Stimulated activated naive CD8-positive, alpha-beta T cell treated with anti-CD3 and anti-CD28 coated beads, Interleukin-15, Interleukin-2, amounts not matched to agents 100 ng/mL and 50 ng/mL, for 24 hours (primary cell): ENCODE measurements at regions not wholly inside any gene's neighbourhood (a gene's known extent, or its start where the extent isn't known, plus 50 kb on each side); places are given as distances from the start of the nearest gene placed in this dataset.

Source experiments
- H3K27ac Mint-ChIP-seq: one replicate; pipeline ENCODE4 v1.8.0; 2021; ENCODE audit warnings: mild to moderate bottlenecking, mixed read lengths
- H3K27me3 Mint-ChIP-seq: one replicate; pipeline ENCODE4 v1.8.0; 2021; ENCODE audit warnings: mixed read lengths
- H3K36me3 Mint-ChIP-seq: one replicate; pipeline ENCODE4 v1.8.0; 2021; ENCODE audit warnings: low read depth, mixed read lengths
- H3K4me1 Mint-ChIP-seq: one replicate; pipeline ENCODE4 v1.8.0; 2021; ENCODE audit warnings: low read depth, mixed read lengths
- H3K4me3 Mint-ChIP-seq: one replicate; pipeline ENCODE4 v1.8.0; 2021; ENCODE audit warnings: mild to moderate bottlenecking, mixed read lengths
- H3K9me3 Mint-ChIP-seq: one replicate; pipeline ENCODE4 v1.8.0; 2021; ENCODE audit warnings: mixed read lengths

DNA sequence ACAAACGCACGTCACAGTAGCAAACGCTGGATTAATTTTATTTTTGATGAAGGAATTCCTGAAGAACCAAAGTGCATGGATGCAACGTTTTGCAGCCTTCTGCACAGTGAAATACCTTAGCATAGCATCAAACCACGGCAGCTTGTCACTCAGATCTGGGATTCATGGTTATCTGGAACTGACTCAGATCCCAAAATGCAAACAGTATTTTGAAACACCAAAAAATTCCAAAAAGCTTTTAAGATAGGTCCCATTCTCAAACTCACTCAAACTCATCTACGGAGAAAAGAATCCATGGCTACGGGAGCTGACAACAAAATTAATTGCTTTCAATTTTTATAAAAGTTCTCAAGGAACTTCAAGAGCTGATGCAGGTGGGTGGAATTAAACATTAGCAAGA is 116.2 kb upstream of the SALL4 start:
- no peak overlapping the region for H3K27ac Mint-ChIP-seq
- no peak overlapping the region for H3K4me3 Mint-ChIP-seq
- no peaks in the 10 kb centered on the region for H3K9me3 Mint-ChIP-seq
- no peaks in the 10 kb centered on the region for H3K27me3 Mint-ChIP-seq
- H3K4me1 Mint-ChIP-seq, result no peaks in the 10 kb centered on the region
- no peaks in the 10 kb centered on the region for H3K36me3 Mint-ChIP-seq

DNA sequence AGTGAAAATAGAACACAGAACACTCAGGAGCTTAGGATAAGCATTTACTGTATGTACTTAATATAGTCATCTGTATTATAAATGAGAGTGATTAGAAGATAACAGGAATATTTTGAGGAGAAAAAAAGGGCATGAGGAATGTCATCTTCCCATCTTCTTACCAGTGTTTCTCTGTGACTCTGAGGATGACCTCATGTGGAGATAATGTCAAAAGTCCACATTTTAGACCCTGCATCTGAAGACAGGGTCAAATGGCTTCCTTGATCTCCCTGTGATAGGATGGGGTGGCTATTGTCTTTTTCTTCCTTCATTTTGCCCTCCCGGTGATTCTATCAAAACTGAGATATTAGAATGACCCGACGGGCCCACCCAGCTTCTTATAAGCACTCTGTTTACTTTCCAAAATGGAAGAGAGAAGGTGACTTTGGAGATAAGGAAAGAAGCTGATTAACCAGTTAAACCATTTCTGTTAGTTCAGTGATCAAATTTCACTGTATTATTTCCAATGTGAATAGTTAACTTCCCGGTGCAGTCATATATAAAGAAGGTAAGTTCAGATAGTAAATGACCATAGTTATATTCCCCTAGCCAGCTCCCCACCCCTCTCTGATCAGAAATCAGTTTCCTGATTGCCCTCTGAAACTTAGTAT is 115.7 kb upstream of the SALL4 start:
- H3K36me3 Mint-ChIP-seq, result no peaks in the 10 kb centered on the region
- no peaks in the 10 kb centered on the region for H3K4me1 Mint-ChIP-seq
- no peaks in the 10 kb centered on the region for H3K27me3 Mint-ChIP-seq
- H3K27ac Mint-ChIP-seq, result no peak overlapping the region
- no peaks in the 10 kb centered on the region for H3K9me3 Mint-ChIP-seq
- no peak overlapping the region for H3K4me3 Mint-ChIP-seq

DNA sequence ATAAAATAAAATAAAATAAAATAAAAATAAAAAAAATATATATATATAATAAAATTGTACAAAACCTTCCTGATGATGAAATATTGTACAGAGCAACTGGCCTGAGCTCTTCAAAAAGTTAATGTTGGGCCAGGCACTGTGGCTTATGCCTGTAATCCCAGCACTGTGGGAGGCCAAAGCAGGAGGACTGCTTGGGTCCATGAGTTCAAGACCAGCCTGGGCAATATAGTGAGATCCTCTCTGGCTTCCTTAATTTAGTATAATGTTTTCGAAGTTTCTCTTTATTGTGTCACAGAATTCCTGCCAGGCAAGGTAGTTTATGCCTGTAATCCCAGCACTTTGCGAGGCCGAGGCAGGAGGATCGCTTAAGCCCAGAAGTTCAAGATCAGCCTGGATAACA is 113.9 kb upstream of the SALL4 start:
- Mint-ChIP-seq H3K27ac (no peak overlapping the region), H3K9me3 (no peaks in the 10 kb centered on the region), H3K27me3 (peaks cover 6% of the 10 kb centered on the region), H3K4me1 (no peaks in the 10 kb centered on the region), H3K36me3 (no peaks in the 10 kb centered on the region), H3K4me3 (no peak overlapping the region)

DNA sequence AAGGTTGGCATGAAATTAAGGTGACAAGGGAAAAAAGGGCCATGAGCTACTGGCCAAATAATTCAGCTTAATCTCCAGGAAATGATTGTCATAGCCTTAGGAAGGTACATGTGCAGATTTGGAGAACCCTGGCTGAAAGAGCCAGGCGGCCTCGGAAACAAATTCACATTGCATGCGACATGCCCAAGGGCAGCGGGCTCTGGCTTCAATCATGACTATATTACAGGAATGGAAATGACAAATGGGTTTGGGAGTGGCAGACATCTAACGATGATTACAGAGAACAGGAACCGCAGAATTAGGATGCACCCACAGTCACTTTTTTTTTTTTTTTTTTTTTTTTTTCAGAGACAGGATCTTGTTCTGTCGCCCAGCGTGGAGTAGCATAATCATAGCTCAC is 112.4 kb upstream of the SALL4 start:
- Mint-ChIP-seq H3K9me3 (no peaks in the 10 kb centered on the region), H3K36me3 (no peaks in the 10 kb centered on the region), H3K4me1 (no peaks in the 10 kb centered on the region), H3K4me3 (no peak overlapping the region), H3K27me3 (peaks cover 6% of the 10 kb centered on the region), H3K27ac (no peak overlapping the region)

DNA sequence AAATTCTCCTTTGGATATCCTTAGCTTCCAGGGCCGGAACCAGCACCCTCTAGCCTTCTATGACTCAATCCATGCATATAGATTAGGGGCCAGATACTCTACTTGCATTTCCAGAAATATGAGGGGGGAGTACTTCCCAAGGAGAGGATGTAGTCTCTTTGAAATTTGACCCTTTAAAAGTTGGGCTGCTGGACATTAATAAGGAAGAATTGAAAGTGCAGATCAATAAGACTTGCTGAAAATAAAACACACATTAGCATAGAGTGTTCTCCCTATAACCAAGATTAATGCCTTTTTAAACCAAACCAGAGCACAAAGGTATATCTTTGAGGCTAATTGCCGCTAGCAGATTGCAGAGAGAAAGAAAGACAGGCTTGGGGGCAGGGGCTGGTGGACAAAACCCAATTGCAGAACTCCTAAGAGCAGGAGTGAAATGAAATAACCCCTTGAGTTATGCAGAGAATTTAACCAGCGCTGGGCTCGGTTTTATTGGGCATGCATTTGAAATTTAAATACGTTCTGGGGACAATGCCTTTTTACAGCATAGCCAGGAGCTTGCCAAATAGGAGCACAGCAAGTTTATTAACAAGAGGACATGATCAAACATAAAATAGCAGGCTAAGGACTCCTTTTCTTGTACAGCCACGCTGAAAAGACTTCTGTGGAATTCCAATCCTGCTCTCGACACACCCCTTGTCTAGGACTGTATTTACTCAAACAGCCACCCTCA is 108.2 kb upstream of the SALL4 start:
- H3K4me1 Mint-ChIP-seq, result no peaks in the 10 kb centered on the region
- H3K9me3 Mint-ChIP-seq, result no peaks in the 10 kb centered on the region
- H3K4me3 Mint-ChIP-seq, result no peak overlapping the region
- peaks cover 16% of the 10 kb centered on the region for H3K27me3 Mint-ChIP-seq
- H3K27ac Mint-ChIP-seq, result no peak overlapping the region
- no peaks in the 10 kb centered on the region for H3K36me3 Mint-ChIP-seq

DNA sequence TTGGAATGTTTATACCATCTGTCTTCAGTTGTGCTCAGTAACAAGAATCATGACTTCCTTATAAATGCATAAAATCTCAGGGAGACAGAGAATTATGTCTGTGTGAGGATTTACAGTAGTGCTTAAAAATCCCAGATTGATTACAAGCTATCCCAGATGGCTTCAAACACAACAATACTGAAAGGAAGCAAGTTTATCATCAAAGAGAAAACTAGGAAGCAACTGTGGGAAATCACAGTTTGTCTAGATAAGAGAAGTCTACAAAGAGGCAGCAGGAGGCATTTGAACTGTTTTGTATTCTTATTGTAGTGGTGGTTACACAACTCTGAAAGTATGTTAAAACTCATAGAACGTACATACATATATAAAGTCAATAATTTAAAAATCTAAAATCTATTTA is 104.4 kb upstream of the SALL4 start:
- Mint-ChIP-seq H3K4me1 (no peaks in the 10 kb centered on the region), H3K27me3 (peaks cover 11% of the 10 kb centered on the region), H3K36me3 (no peaks in the 10 kb centered on the region), H3K27ac (no peak overlapping the region), H3K4me3 (no peak overlapping the region), H3K9me3 (no peaks in the 10 kb centered on the region)

DNA sequence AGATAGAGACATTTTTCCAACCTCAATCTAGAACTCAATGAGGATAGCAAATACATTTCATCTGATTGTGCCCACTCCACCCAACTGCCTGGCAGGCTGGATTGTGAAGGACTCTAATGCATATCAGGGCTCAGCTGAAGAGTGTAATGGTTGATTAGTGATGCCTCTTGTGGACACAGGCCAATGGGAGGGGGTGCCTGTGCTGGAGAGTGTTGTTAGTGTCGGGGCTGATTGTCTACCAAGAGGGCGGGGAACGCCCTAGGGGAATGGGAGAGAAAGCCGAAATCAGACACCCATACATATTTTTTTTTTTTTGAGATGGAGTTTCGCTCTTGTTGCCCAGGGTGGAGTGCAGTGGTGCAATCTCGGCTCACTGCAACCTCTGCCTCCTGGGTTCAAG is 103.7 kb upstream of the SALL4 start:
- H3K27ac Mint-ChIP-seq, result no peak overlapping the region
- peaks cover 11% of the 10 kb centered on the region for H3K27me3 Mint-ChIP-seq
- no peaks in the 10 kb centered on the region for H3K4me1 Mint-ChIP-seq
- no peaks in the 10 kb centered on the region for H3K36me3 Mint-ChIP-seq
- H3K9me3 Mint-ChIP-seq, result no peaks in the 10 kb centered on the region
- no peak overlapping the region for H3K4me3 Mint-ChIP-seq

DNA sequence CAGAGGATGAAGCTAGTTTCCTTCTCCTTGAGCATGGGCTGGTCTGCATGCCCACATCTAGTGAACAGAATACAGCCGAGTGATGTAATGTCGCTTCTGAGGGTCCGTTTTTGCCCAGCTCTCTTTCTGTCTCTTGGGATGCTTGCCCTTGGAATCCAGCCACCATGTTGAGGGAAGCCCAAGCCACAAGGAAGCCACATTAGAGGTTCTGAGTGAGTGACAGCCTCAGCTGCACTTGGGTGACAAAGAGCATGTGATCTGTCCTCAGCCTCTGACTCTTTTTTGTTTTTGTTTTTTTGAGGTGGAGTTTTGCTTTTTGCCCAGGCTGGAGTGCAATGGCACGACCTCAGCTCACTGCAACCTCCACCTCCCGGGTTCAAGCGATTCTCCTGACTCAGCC is 100.6 kb upstream of the SALL4 start:
- Mint-ChIP-seq H3K4me1 (no peaks in the 10 kb centered on the region), H3K36me3 (no peaks in the 10 kb centered on the region), H3K9me3 (no peaks in the 10 kb centered on the region), H3K27me3 (peaks cover 9% of the 10 kb centered on the region), H3K27ac (no peak overlapping the region), H3K4me3 (no peak overlapping the region)

DNA sequence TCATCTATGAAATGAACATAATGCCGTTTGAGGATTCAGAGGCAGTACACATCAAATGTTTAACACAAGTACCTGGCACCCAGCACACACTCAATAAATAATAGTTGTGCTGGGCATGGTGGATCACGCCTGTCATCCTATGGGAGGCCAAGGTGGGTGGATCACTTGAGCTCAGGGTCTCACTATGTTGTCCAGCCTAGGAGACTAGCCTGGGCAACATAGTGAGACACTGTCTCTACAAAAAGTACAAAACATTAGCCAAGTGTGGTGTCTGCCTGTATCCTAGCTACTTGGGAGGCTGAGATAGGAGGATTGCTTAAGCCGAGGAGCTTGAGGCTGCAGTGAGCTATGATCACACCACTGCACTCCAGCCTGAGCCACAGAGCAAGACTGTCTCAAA is 98.1 kb upstream of the SALL4 start:
- Mint-ChIP-seq H3K27me3 (peaks cover 6% of the 10 kb centered on the region), H3K36me3 (no peaks in the 10 kb centered on the region), H3K9me3 (no peaks in the 10 kb centered on the region), H3K27ac (no peak overlapping the region), H3K4me3 (no peak overlapping the region), H3K4me1 (no peaks in the 10 kb centered on the region)

DNA sequence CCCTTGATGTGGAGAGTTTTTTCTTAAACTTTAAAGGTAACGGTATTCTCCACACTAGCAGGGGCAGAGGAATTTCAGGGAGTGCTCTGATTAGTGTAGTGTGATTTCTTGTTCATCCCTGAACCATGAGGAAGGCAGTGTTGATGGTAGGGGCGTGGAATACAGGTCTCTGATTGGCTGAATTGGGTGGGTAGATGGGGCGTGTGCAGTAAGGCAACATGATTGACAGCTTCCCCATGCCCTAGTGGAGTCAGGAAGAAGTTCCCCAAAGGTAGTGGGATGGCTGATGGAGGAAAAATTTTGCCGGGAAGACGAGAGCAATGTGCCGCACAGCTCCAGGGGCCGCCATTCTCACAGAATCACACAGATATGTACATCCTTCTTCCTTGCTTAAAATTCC is 97.4 kb upstream of the SALL4 start:
- Mint-ChIP-seq H3K9me3 (no peaks in the 10 kb centered on the region), H3K27me3 (peaks cover 6% of the 10 kb centered on the region), H3K4me1 (no peaks in the 10 kb centered on the region), H3K36me3 (no peaks in the 10 kb centered on the region), H3K4me3 (no peak overlapping the region), H3K27ac (no peak overlapping the region)

DNA sequence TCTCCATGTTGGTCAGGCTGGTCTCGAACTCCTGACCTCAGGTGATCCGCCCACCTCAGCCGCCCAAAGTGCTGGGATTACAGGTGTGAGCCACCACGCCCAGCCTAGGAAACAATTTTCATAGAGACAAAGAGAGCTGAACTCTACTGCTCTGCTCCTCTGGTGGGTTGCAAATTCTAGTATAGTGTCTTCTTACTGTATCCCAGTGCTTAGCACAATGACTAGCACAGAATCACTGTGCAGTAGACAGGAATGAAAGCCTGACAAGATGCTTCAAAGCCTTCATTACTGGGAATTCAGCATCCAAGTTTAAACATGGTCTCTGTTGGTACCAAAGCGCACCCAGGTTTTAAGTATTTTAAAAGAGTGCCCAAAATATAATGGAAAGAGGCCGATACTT is 96.5 kb upstream of the SALL4 start:
- H3K4me1 Mint-ChIP-seq, result no peaks in the 10 kb centered on the region
- no peak overlapping the region for H3K4me3 Mint-ChIP-seq
- H3K27me3 Mint-ChIP-seq, result peaks cover 6% of the 10 kb centered on the region
- no peaks in the 10 kb centered on the region for H3K9me3 Mint-ChIP-seq
- no peaks in the 10 kb centered on the region for H3K36me3 Mint-ChIP-seq
- no peak overlapping the region for H3K27ac Mint-ChIP-seq

DNA sequence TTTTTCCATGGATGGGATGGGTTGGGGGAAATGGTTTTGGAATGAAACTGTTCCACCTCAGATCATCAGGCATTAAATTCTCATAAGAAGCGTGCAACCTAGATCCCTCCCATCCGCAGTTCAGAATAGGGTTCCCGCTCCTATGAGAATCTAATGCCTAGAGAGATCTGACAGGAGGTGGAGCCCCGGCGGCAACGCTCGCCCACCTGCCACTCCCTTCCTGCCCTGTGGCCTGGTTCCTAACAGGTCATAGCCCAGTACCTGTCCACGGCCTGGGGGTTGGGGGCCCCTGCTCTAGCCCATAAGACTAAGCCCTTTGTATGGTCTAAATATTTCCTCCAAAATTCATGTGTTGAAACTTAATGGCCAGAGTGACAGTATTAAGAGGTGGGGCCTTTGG is 92.3 kb upstream of the SALL4 start:
- H3K4me1 Mint-ChIP-seq, result no peaks in the 10 kb centered on the region
- no peaks in the 10 kb centered on the region for H3K9me3 Mint-ChIP-seq
- no peak overlapping the region for H3K4me3 Mint-ChIP-seq
- no peaks in the 10 kb centered on the region for H3K36me3 Mint-ChIP-seq
- H3K27ac Mint-ChIP-seq, result no peak overlapping the region
- H3K27me3 Mint-ChIP-seq, result peaks cover 8% of the 10 kb centered on the region

DNA sequence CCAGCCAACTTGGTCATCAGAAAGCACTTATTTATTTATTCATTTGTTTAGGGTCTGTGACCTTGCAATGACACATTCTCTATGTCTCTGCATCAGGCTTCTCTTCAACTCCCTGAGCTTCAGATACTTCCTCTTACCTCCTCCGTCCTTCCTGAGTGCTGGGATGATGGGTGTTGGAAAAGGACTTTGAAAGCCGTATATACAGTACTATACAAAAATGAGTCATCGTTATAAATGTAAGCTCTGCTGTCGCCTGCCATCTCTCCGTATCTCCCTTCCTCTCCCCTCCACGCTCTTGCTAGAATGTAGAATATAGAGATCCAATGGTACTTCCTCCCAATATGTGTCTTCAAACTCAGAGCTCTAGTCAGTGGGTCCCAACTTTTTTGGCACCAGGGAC is 91.9 kb upstream of the SALL4 start:
- no peaks in the 10 kb centered on the region for H3K36me3 Mint-ChIP-seq
- H3K9me3 Mint-ChIP-seq, result no peaks in the 10 kb centered on the region
- no peak overlapping the region for H3K27ac Mint-ChIP-seq
- H3K4me1 Mint-ChIP-seq, result no peaks in the 10 kb centered on the region
- peaks cover 11% of the 10 kb centered on the region for H3K27me3 Mint-ChIP-seq
- no peak overlapping the region for H3K4me3 Mint-ChIP-seq

DNA sequence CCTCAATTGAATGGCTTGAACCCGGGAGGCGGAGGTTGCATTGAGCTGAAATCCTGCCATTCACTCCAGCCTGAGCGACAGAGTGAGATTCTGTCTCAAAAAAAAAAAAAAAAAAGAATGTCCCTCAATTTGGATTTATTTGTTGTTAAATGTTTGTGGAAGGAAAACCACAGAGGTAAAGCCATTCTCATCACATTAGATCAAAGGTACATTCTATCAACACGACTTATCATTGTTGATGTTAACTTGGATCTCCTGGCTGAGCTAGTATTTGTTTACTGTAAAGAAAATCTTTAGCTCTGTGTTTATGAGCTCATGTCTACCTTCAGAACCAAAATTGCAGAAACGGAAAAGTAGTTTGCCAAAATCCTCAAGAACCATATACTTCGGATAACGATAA is 91.4 kb upstream of the SALL4 start:
- Mint-ChIP-seq H3K36me3 (no peaks in the 10 kb centered on the region), H3K4me1 (no peaks in the 10 kb centered on the region), H3K4me3 (no peak overlapping the region), H3K27ac (no peak overlapping the region), H3K27me3 (peaks cover 8% of the 10 kb centered on the region), H3K9me3 (no peaks in the 10 kb centered on the region)

DNA sequence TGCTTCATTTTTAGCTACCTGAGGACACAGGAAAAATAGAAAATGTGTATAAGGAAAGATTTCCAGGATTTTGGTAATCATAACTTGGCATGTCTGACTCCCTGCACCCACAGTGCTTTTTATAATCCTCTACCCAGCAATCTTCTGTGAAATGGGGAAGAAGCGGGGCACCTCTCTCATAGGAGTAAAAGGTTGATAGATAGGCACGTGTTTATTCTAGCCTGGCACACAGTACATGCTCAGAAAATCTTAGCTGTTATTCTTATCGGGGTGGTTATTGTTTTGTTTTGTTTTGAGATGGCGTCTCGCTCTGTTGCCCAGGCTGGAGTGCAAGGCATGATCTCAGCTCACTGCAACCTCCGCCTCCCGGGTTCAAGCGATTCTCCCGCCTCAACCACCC is 87.7 kb upstream of the SALL4 start:
- no peak overlapping the region for H3K4me3 Mint-ChIP-seq
- H3K4me1 Mint-ChIP-seq, result no peaks in the 10 kb centered on the region
- no peaks in the 10 kb centered on the region for H3K9me3 Mint-ChIP-seq
- H3K27me3 Mint-ChIP-seq, result peaks cover 11% of the 10 kb centered on the region
- H3K36me3 Mint-ChIP-seq, result no peaks in the 10 kb centered on the region
- H3K27ac Mint-ChIP-seq, result no peak overlapping the region

DNA sequence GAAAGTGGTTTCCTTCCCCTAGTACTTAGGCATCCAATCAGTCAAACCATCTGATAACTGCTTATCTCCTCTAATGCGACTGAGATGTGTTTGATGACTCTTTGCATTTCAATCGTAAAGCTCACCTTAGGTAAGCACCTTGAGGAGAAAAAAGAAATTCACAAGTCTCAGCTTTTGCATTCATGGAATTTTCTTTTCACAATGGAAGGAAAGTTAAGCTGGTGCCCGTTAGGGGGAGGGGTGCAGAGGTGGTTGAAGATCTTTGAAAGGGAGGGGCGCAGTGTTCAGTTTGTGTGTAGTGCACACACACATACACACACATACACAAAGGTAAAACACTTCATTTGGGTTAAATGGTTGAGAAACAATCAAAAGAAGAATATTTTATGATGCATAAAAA is 87.1 kb upstream of the SALL4 start:
- no peaks in the 10 kb centered on the region for H3K9me3 Mint-ChIP-seq
- peaks cover 11% of the 10 kb centered on the region for H3K27me3 Mint-ChIP-seq
- H3K36me3 Mint-ChIP-seq, result no peaks in the 10 kb centered on the region
- H3K4me3 Mint-ChIP-seq, result no peak overlapping the region
- no peak overlapping the region for H3K27ac Mint-ChIP-seq
- H3K4me1 Mint-ChIP-seq, result no peaks in the 10 kb centered on the region
